ENCODE measurements at regions not wholly inside any gene's neighbourhood (a gene's known extent, or its start where the extent isn't known, plus 50 kb on each side); places are given as distances from the start of the nearest gene placed in this dataset.
"Not testable (repeated sequence)": the region's sequence is repeated elsewhere in the genome, so short reads cannot be mapped to it uniquely, and the experiment has no call there.

- no peak for DNase-seq (ENCODE audit: extremely low read depth, low read depth, low spot score)
Observed at GRCh38 chr3:147471741-147472140, 62.6 kb downstream of the ZIC1 start.

- no peak for DNase-seq (ENCODE audit: extremely low read depth, low read depth, low spot score)
Observed at GRCh38 chr3:147472846-147473245, 63.7 kb downstream of the ZIC1 start.

- no peak for DNase-seq (ENCODE audit: extremely low read depth, low read depth, low spot score)
Observed at GRCh38 chr3:147483145-147483544, 74.0 kb downstream of the ZIC1 start.

- DNase-seq (ENCODE audit: extremely low read depth, low read depth, low spot score) = no peak
Observed at GRCh38 chr3:147483578-147483977, 74.4 kb downstream of the ZIC1 start.

- no peak for DNase-seq (ENCODE audit: extremely low read depth, low read depth, low spot score)
Observed at GRCh38 chr3:147493065-147493464, 83.9 kb downstream of the ZIC1 start.

GRCh38 chr3:147493666-147494065 lies 84.5 kb downstream of the ZIC1 start:
- no peak for DNase-seq (ENCODE audit: extremely low read depth, low read depth, low spot score)

- no peak for DNase-seq (ENCODE audit: extremely low read depth, low read depth, low spot score)
Observed at GRCh38 chr3:147497286-147497685, 88.1 kb downstream of the ZIC1 start.

- no peak for DNase-seq (ENCODE audit: extremely low read depth, low read depth, low spot score)
Observed at GRCh38 chr3:147507638-147508286, 98.6 kb downstream of the ZIC1 start.

- no peak for DNase-seq (ENCODE audit: extremely low read depth, low read depth, low spot score)
Observed at GRCh38 chr3:147509448-147509847, 100.3 kb downstream of the ZIC1 start.

GRCh38 chr3:147513785-147514184 lies 104.6 kb downstream of the ZIC1 start:
- no peak for DNase-seq (ENCODE audit: extremely low read depth, low read depth, low spot score)

GRCh38 chr3:147514366-147515160 lies 105.4 kb downstream of the ZIC1 start:
- no peak for DNase-seq (ENCODE audit: extremely low read depth, low read depth, low spot score)

GRCh38 chr3:147518465-147518864 lies 109.3 kb downstream of the ZIC1 start:
- DNase-seq (ENCODE audit: extremely low read depth, low read depth, low spot score) = no peak

GRCh38 chr3:147521646-147522045 lies 112.5 kb downstream of the ZIC1 start:
- no peak for DNase-seq (ENCODE audit: extremely low read depth, low read depth, low spot score)

GRCh38 chr3:147522780-147523179 lies 113.6 kb downstream of the ZIC1 start:
- not testable (repeated sequence) for DNase-seq (ENCODE audit: extremely low read depth, low read depth, low spot score)

GRCh38 chr3:147529551-147529950 lies 120.4 kb downstream of the ZIC1 start:
- DNase-seq (ENCODE audit: extremely low read depth, low read depth, low spot score) = no peak

- no peak for DNase-seq (ENCODE audit: extremely low read depth, low read depth, low spot score)
Observed at GRCh38 chr3:147538034-147538433, 128.9 kb downstream of the ZIC1 start.

GRCh38 chr3:147540921-147541320 lies 131.8 kb downstream of the ZIC1 start:
- no peak for DNase-seq (ENCODE audit: extremely low read depth, low read depth, low spot score)

GRCh38 chr3:147544290-147544689 lies 135.1 kb downstream of the ZIC1 start:
- no peak for DNase-seq (ENCODE audit: extremely low read depth, low read depth, low spot score)

GRCh38 chr3:147551491-147551890 lies 142.3 kb downstream of the ZIC1 start:
- DNase-seq (ENCODE audit: extremely low read depth, low read depth, low spot score) = no peak

- no peak for DNase-seq (ENCODE audit: extremely low read depth, low read depth, low spot score)
Observed at GRCh38 chr3:147554332-147554731, 145.2 kb downstream of the ZIC1 start.

GRCh38 chr3:147572970-147573340 lies 163.8 kb downstream of the ZIC1 start:
- no peak for DNase-seq (ENCODE audit: extremely low read depth, low read depth, low spot score)

- no peak for DNase-seq (ENCODE audit: extremely low read depth, low read depth, low spot score)
Observed at GRCh38 chr3:147574621-147575020, 165.5 kb downstream of the ZIC1 start.

All from glomerular endothelial cell (primary cell).